ENCODE measurements at regions not wholly inside any gene's neighbourhood (a gene's known extent, or its start where the extent isn't known, plus 50 kb on each side); places are given as distances from the start of the nearest gene placed in this dataset.

- Histone ChIP-seq H3K9me3 (ENCODE audit: control insufficient read depth in 2 of 3, insufficient read depth in 1 of 3, low read length in 3 of 3) (no peaks in the 10 kb centered on the region), H3K4me1 (ENCODE audit: control insufficient read depth in 2 of 3, insufficient read depth in 2 of 3, low read depth in 1 of 3, low read length in 3 of 3) (no peaks in the 10 kb centered on the region), H3K36me3 (ENCODE audit: control insufficient read depth in 2 of 3, insufficient read depth in 3 of 3, low read length in 3 of 3) (no peaks in the 10 kb centered on the region), H3K4me3 (ENCODE audit: low read length in 3 of 3) (no peak overlapping the region), H3K27ac (ENCODE audit: low read depth in 2 of 2, low read length in 2 of 2) (no peak overlapping the region), H3K9ac (ENCODE audit: low read length in 3 of 3) (no peak overlapping the region), H3K27me3 (ENCODE audit: control insufficient read depth, insufficient read depth, low read length) (no peaks in the 10 kb centered on the region)
- TF ChIP-seq CTCF (IDR thresholded peaks at IDR 0.05; ENCODE audit: borderline replicate concordance, extremely low read depth, insufficient read depth): no peak
- no peak for FAIRE-seq
- peak in 3 of 5 donors; percentile 18 to 62 (median 46) for DNase-seq
- intact Hi-C loops (cut with DNase I): no loop called here
Measured at GRCh38 chr13:74190999-74191398, 56.8 kb upstream of the KLF12 start.

GRCh38 chr13:74187564-74187963 is 53.4 kb upstream of the KLF12 start:
- FAIRE-seq (no peak), DNase-seq (no peak)
- Histone ChIP-seq H3K27me3 (ENCODE audit: control insufficient read depth, insufficient read depth, low read length) (no peaks in the 10 kb centered on the region), H3K36me3 (ENCODE audit: control insufficient read depth in 2 of 3, insufficient read depth in 3 of 3, low read length in 3 of 3) (no peaks in the 10 kb centered on the region), H3K4me1 (ENCODE audit: control insufficient read depth in 2 of 3, insufficient read depth in 2 of 3, low read depth in 1 of 3, low read length in 3 of 3) (no peaks in the 10 kb centered on the region), H3K9me3 (ENCODE audit: control insufficient read depth in 2 of 3, insufficient read depth in 1 of 3, low read length in 3 of 3) (no peaks in the 10 kb centered on the region), H3K4me3 (ENCODE audit: low read length in 3 of 3) (no peak overlapping the region), H3K27ac (ENCODE audit: low read depth in 2 of 2, low read length in 2 of 2) (no peak overlapping the region), H3K9ac (ENCODE audit: low read length in 3 of 3) (no peak overlapping the region)
- intact Hi-C loops (cut with DNase I): no loop called here
- TF ChIP-seq CTCF (IDR thresholded peaks at IDR 0.05; ENCODE audit: borderline replicate concordance, extremely low read depth, insufficient read depth): no peak

GRCh38 chr13:74184283-74184682 is 50.1 kb upstream of the KLF12 start:
- Histone ChIP-seq H3K9ac (ENCODE audit: low read length in 3 of 3) (no peak overlapping the region), H3K4me3 (ENCODE audit: low read length in 3 of 3) (no peak overlapping the region), H3K4me1 (ENCODE audit: control insufficient read depth in 2 of 3, insufficient read depth in 2 of 3, low read depth in 1 of 3, low read length in 3 of 3) (no peaks in the 10 kb centered on the region), H3K9me3 (ENCODE audit: control insufficient read depth in 2 of 3, insufficient read depth in 1 of 3, low read length in 3 of 3) (no peaks in the 10 kb centered on the region), H3K27me3 (ENCODE audit: control insufficient read depth, insufficient read depth, low read length) (no peaks in the 10 kb centered on the region), H3K27ac (ENCODE audit: low read depth in 2 of 2, low read length in 2 of 2) (no peak overlapping the region), H3K36me3 (ENCODE audit: control insufficient read depth in 2 of 3, insufficient read depth in 3 of 3, low read length in 3 of 3) (no peaks in the 10 kb centered on the region)
- no peak for TF ChIP-seq CTCF (IDR thresholded peaks at IDR 0.05; ENCODE audit: borderline replicate concordance, extremely low read depth, insufficient read depth)
- intact Hi-C loops (cut with DNase I): no loop called here
- FAIRE-seq: no peak
- no peak for DNase-seq
